Activated effector memory CD4-positive, alpha-beta T cell treated with anti-CD3 and anti-CD28 coated beads, Interleukin-2, amount 50 U/mL, for 16 hours (primary cell): ENCODE measurements at regions not wholly inside any gene's neighbourhood (a gene's known extent, or its start where the extent isn't known, plus 50 kb on each side); places are given as distances from the start of the nearest gene placed in this dataset.
"Not testable (repeated sequence)": the region's sequence is repeated elsewhere in the genome, so short reads cannot be mapped to it uniquely, and the experiment has no call there.

Experiments used
- DNase-seq: peaks from one replicate; pipeline ENCODE4 v3.0.0-alpha.2; 2020

GRCh38 chr4:128646893-128647292 lies 162.6 kb upstream of the JADE1 start:
- not testable (repeated sequence) for DNase-seq

- DNase-seq = not testable (repeated sequence)
Observed at GRCh38 chr4:128644693-128645654, 164.5 kb upstream of the JADE1 start.

- DNase-seq = not testable (repeated sequence)
Observed at GRCh38 chr4:128644107-128644506, 165.4 kb upstream of the JADE1 start.

GRCh38 chr4:128641566-128641965 lies 167.9 kb upstream of the JADE1 start:
- DNase-seq = not testable (repeated sequence)

GRCh38 chr4:128639541-128640270 lies 169.8 kb upstream of the JADE1 start:
- no peak for DNase-seq

- no peak for DNase-seq
Observed at GRCh38 chr4:128636906-128637305, 172.6 kb upstream of the JADE1 start.

- DNase-seq = no peak
Observed at GRCh38 chr4:128635955-128636560, 173.4 kb upstream of the JADE1 start.

- DNase-seq = no peak
Observed at GRCh38 chr4:128635141-128635954, 174.2 kb upstream of the JADE1 start.

- DNase-seq = no peak
Observed at GRCh38 chr4:128633067-128633466, 176.4 kb upstream of the JADE1 start.

- DNase-seq = no peak
Observed at GRCh38 chr4:128630871-128631270, 178.6 kb upstream of the JADE1 start.

- no peak for DNase-seq
Observed at GRCh38 chr4:128623508-128624215, 185.8 kb upstream of the JADE1 start.

GRCh38 chr4:128620279-128620965 lies 189.1 kb upstream of the JADE1 start:
- not testable (repeated sequence) for DNase-seq

- DNase-seq = no peak
Observed at GRCh38 chr4:128615197-128615596, 194.3 kb upstream of the JADE1 start.

GRCh38 chr4:128608006-128608405 lies 201.5 kb upstream of the JADE1 start:
- no peak for DNase-seq

- no peak for DNase-seq
Observed at GRCh38 chr4:128606173-128606572, 203.3 kb upstream of the JADE1 start.

- DNase-seq = no peak
Observed at GRCh38 chr4:128604840-128605239, 204.7 kb upstream of the JADE1 start.

GRCh38 chr4:128604204-128604603 lies 205.3 kb upstream of the JADE1 start:
- DNase-seq = no peak

- no peak for DNase-seq
Observed at GRCh38 chr4:128603081-128603480, 206.4 kb upstream of the JADE1 start.

- DNase-seq = no peak
Observed at GRCh38 chr4:128601991-128602695, 207.4 kb upstream of the JADE1 start.
